Amygdala (tissue), 56 donors: ENCODE measurements at regions not wholly inside any gene's neighbourhood (a gene's known extent, or its start where the extent isn't known, plus 50 kb on each side); places are given as distances from the start of the nearest gene placed in this dataset.

ENCODE experiments used
- DNase-seq, 56 donors: peaks; one replicate each; lab custom pipeline; 2025; lab: John Stamatoyannopoulos, UW

DNA sequence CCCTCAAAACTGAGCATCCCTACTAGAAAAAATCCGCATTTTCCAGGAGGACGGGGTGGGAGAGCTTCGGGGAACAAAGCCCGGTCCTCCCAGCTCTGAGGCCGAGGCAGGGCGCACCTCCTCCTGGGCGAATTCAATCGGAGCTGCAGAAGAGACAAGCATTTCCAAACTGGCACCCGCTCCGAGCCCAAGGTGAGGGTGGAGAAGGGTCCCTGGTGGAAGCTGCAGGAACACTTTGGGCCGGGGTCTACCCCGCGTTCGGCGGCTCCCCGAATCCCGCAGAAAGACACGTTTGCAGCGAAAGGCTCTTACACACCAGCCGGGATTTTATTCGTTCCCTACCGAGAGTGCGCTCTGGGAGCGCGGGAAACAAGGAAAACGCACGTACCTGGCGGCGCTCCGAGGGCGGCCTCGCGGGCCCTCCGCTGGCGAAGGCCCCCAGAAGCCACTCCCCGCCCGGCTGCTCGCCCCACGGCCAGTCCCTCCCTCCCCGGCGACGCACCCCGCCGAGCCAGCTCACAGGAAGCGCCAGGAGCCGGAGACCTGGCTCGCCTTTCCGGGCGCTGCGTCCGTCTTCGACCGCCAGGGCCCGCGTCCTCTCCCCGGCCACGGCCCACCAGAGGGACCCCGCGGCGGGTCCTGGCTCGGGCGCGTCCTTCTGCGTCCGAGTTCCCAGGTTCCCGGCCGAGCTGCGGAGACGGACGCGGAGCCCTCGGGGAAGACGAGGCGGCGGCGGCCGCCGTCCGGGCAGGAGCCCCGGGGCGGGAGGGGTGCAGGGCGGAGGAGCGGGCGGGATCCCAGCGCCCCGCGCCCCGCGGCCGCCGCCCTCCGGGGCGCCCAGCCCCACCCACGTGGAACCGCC lies 49.8 kb upstream of the BAHCC1 start:
- DNase-seq: peak in 41 of 56 donors; percentile 9 to 82 (median 64)
